ENCODE measurements at regions not wholly inside any gene's neighbourhood (a gene's known extent, or its start where the extent isn't known, plus 50 kb on each side); places are given as distances from the start of the nearest gene placed in this dataset.

GRCh38 chr3:109596991-109597390, 259.6 kb upstream of the DPPA4 start:
- Mint-ChIP-seq H3K9me3 (ENCODE audit: unreplicated experiment) (peaks cover 3% of the 10 kb centered on the region), H3K27ac (ENCODE audit: unreplicated experiment) (no peak overlapping the region), H3K4me1 (ENCODE audit: low read depth, unreplicated experiment) (no peaks in the 10 kb centered on the region), H3K36me3 (ENCODE audit: unreplicated experiment) (peaks cover 3% of the 10 kb centered on the region), H3K27me3 (ENCODE audit: unreplicated experiment) (no peaks in the 10 kb centered on the region), H3K4me3 (ENCODE audit: unreplicated experiment) (no peak overlapping the region)
- TF ChIP-seq CTCF (IDR thresholded peaks at IDR 0.05; ENCODE audit: partially characterized antibody, unreplicated experiment) = no peak
- no peak for DNase-seq

GRCh38 chr3:109597444-109597843, 260.1 kb upstream of the DPPA4 start:
- H3K27ac Mint-ChIP-seq (ENCODE audit: unreplicated experiment) = no peak overlapping the region
- H3K4me3 Mint-ChIP-seq (ENCODE audit: unreplicated experiment) = no peak overlapping the region
- peaks cover 3% of the 10 kb centered on the region for H3K9me3 Mint-ChIP-seq (ENCODE audit: unreplicated experiment)
- H3K27me3 Mint-ChIP-seq (ENCODE audit: unreplicated experiment) = no peaks in the 10 kb centered on the region
- no peaks in the 10 kb centered on the region for H3K4me1 Mint-ChIP-seq (ENCODE audit: low read depth, unreplicated experiment)
- peaks cover 3% of the 10 kb centered on the region for H3K36me3 Mint-ChIP-seq (ENCODE audit: unreplicated experiment)
- DNase-seq = no peak
- no peak for TF ChIP-seq CTCF (IDR thresholded peaks at IDR 0.05; ENCODE audit: partially characterized antibody, unreplicated experiment)

- TF ChIP-seq CTCF (IDR thresholded peaks at IDR 0.05; ENCODE audit: partially characterized antibody, unreplicated experiment) = no peak
- H3K27me3 Mint-ChIP-seq (ENCODE audit: unreplicated experiment) = no peaks in the 10 kb centered on the region
- H3K4me3 Mint-ChIP-seq (ENCODE audit: unreplicated experiment) = no peak overlapping the region
- no peaks in the 10 kb centered on the region for H3K9me3 Mint-ChIP-seq (ENCODE audit: unreplicated experiment)
- H3K36me3 Mint-ChIP-seq (ENCODE audit: unreplicated experiment) = no peaks in the 10 kb centered on the region
- no peaks in the 10 kb centered on the region for H3K4me1 Mint-ChIP-seq (ENCODE audit: low read depth, unreplicated experiment)
- no peak for DNase-seq
- no peak overlapping the region for H3K27ac Mint-ChIP-seq (ENCODE audit: unreplicated experiment)
These were observed 270.6 kb upstream of the DPPA4 start for GRCh38 chr3:109607897-109608296.

GRCh38 chr3:109608574-109608973, 271.2 kb upstream of the DPPA4 start:
- no peak for DNase-seq
- H3K27ac Mint-ChIP-seq (ENCODE audit: unreplicated experiment) = no peak overlapping the region
- TF ChIP-seq CTCF (IDR thresholded peaks at IDR 0.05; ENCODE audit: partially characterized antibody, unreplicated experiment) = no peak
- no peaks in the 10 kb centered on the region for H3K36me3 Mint-ChIP-seq (ENCODE audit: unreplicated experiment)
- H3K4me3 Mint-ChIP-seq (ENCODE audit: unreplicated experiment) = no peak overlapping the region
- no peaks in the 10 kb centered on the region for H3K9me3 Mint-ChIP-seq (ENCODE audit: unreplicated experiment)
- no peaks in the 10 kb centered on the region for H3K4me1 Mint-ChIP-seq (ENCODE audit: low read depth, unreplicated experiment)
- no peaks in the 10 kb centered on the region for H3K27me3 Mint-ChIP-seq (ENCODE audit: unreplicated experiment)

GRCh38 chr3:109618766-109619378, 281.5 kb upstream of the DPPA4 start:
- H3K27ac Mint-ChIP-seq (ENCODE audit: unreplicated experiment) = no peak overlapping the region
- no peak for TF ChIP-seq CTCF (IDR thresholded peaks at IDR 0.05; ENCODE audit: partially characterized antibody, unreplicated experiment)
- H3K9me3 Mint-ChIP-seq (ENCODE audit: unreplicated experiment) = no peaks in the 10 kb centered on the region
- H3K27me3 Mint-ChIP-seq (ENCODE audit: unreplicated experiment) = no peaks in the 10 kb centered on the region
- no peaks in the 10 kb centered on the region for H3K36me3 Mint-ChIP-seq (ENCODE audit: unreplicated experiment)
- no peaks in the 10 kb centered on the region for H3K4me1 Mint-ChIP-seq (ENCODE audit: low read depth, unreplicated experiment)
- no peak overlapping the region for H3K4me3 Mint-ChIP-seq (ENCODE audit: unreplicated experiment)
- DNase-seq = no peak
